ENCODE measurements at regions not wholly inside any gene's neighbourhood (a gene's known extent, or its start where the extent isn't known, plus 50 kb on each side); places are given as distances from the start of the nearest gene placed in this dataset.

DNA sequence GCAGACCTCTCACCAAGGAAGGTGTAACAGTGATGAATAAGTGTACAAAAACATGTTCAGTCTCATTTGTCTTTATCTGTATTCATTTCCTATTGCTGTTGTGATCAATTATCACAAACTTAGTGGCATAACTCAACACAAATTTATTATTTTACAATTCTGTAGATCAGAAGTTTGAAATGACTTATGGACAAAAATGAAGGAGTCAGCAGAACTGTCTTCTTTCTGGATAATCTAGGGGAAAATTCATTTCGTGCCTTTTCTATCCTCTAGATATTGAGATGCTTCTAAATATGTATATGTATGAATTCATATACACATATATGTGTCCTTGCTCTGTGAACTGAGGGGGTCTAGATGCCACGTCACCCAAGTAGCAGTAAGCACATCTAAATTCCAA is 663.1 kb upstream of the MARCKS start:
- H3K4me3 ChIP-seq (ENCODE audit: low read depth, low read length) = no peak overlapping the region
- DNase-seq (ENCODE audit: low read depth) = no peak
- no peak for TF ChIP-seq CTCF (IDR thresholded peaks at IDR 0.05; ENCODE audit: control insufficient read depth, extremely low read depth, insufficient read depth)

DNA sequence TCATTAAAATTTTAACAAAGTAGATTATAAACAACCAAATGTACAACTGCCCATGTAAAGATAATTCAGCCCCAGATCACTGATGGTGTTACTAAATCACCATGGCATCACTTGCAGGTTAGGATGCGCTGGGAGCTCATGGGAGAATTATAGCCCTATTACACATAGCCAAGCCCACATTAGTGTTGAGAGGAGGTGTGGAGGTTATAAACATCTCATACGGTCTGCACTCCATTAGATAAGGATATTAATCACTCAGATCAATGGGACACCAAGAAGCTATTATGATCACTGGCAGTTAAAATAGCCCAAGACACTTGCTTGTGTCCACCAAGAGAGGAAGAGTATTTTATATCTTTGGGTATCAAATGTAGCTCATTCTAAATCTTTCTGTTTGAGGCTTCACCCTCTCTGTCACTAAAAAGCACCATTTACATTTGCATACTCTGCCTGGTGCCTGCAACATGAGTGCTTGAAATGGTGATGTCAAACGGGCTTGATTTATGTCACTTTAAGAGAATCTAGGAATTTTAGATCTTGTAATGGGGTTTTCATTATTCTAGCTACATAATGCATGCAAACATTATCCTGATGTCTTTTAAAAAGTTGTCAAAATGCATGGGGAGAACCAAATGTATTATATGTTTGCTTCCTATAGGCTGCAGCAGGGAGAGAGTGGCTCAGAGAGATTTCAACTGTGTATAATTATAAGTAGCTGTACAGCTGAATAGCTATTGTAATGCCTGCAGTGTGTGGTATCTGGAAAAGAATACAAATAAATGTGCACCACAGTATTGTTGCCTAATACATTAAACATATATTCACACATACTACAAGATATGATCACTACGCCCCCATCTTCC is 654.1 kb upstream of the MARCKS start:
- no peak for TF ChIP-seq CTCF (IDR thresholded peaks at IDR 0.05; ENCODE audit: control insufficient read depth, extremely low read depth, insufficient read depth)
- no peak overlapping the region for H3K4me3 ChIP-seq (ENCODE audit: low read depth, low read length)
- no peak for DNase-seq (ENCODE audit: low read depth)

GRCh38 chr6:113203715-113204110 is 653.4 kb upstream of the MARCKS start:
- TF ChIP-seq CTCF (IDR thresholded peaks at IDR 0.05; ENCODE audit: control insufficient read depth, extremely low read depth, insufficient read depth) = no peak
- H3K4me3 ChIP-seq (ENCODE audit: low read depth, low read length) = no peak overlapping the region
- DNase-seq (ENCODE audit: low read depth) = no peak

GRCh38 chr6:113205553-113205952 is 651.6 kb upstream of the MARCKS start:
- no peak overlapping the region for H3K4me3 ChIP-seq (ENCODE audit: low read depth, low read length)
- TF ChIP-seq CTCF (IDR thresholded peaks at IDR 0.05; ENCODE audit: control insufficient read depth, extremely low read depth, insufficient read depth) = no peak
- no peak for DNase-seq (ENCODE audit: low read depth)

- no peak for DNase-seq (ENCODE audit: low read depth)
- no peak for TF ChIP-seq CTCF (IDR thresholded peaks at IDR 0.05; ENCODE audit: control insufficient read depth, extremely low read depth, insufficient read depth)
- no peak overlapping the region for H3K4me3 ChIP-seq (ENCODE audit: low read depth, low read length)
Measured at GRCh38 chr6:113208726-113209125, 648.4 kb upstream of the MARCKS start.

GRCh38 chr6:113209315-113209714 is 647.8 kb upstream of the MARCKS start:
- no peak for TF ChIP-seq CTCF (IDR thresholded peaks at IDR 0.05; ENCODE audit: control insufficient read depth, extremely low read depth, insufficient read depth)
- no peak for DNase-seq (ENCODE audit: low read depth)
- no peak overlapping the region for H3K4me3 ChIP-seq (ENCODE audit: low read depth, low read length)

DNA sequence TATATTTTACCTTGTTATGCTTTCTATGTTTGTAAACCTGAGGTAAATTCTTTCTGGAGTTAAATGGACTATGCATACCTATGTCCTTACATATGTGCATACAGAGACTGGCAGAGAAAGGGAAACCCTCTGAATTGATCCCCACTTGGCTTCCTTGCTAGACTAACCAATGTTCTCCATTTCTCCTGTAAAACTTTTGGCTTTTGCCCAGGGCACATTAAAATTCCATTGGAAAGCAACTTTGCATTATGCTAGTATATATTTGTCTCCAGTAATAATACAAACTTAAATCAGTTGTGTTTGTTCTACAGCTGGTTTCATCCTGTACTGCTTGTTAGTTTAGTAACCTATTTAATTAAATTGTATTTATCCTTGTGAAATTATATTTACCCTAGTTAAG is 646.0 kb upstream of the MARCKS start:
- peak; percentile 84 for DNase-seq (ENCODE audit: low read depth)
- no peak overlapping the region for H3K4me3 ChIP-seq (ENCODE audit: low read depth, low read length)
- TF ChIP-seq CTCF (IDR thresholded peaks at IDR 0.05; ENCODE audit: control insufficient read depth, extremely low read depth, insufficient read depth) = no peak
